ENCODE measurements at regions not wholly inside any gene's neighbourhood (a gene's known extent, or its start where the extent isn't known, plus 50 kb on each side); places are given as distances from the start of the nearest gene placed in this dataset.

- ChIA-PET SMC1A (ENCODE audit: uncharacterized antibody, unreplicated experiment) (no interaction called here), CTCF (no interaction called here), POLR2A (no interaction called here), RAD21 (ENCODE audit: unreplicated experiment) (no interaction called here)
- Histone ChIP-seq H3K27ac (ENCODE audit: control insufficient read depth, insufficient read depth) (no peak overlapping the region), H3K27me3 (replicated peaks in 1 of 2; ENCODE audit: control insufficient read depth in 2 of 2, insufficient read depth in 2 of 2, low read length in 1 of 2) (peaks cover 0 to 2% of the 10 kb centered on the region in 2 experiments; a peak in 1 of 4 replicates), H3K9me3 (replicated peaks; ENCODE audit: control insufficient read depth, insufficient read depth, low read length) (no peaks in the 10 kb centered on the region; the same call in 2 of the 3 replicates), H3K4me2 (ENCODE audit: control insufficient read depth, insufficient read depth) (no peak overlapping the region), H3K9ac (ENCODE audit: control insufficient read depth, insufficient read depth, low read length) (no peak overlapping the region), H2AFZ (ENCODE audit: control insufficient read depth, low read depth, low read length) (no peak overlapping the region), H3K36me3 (ENCODE audit: control insufficient read depth in 2 of 2, insufficient read depth in 2 of 2, low read length in 1 of 2) (no peaks in the 10 kb centered on the region), H3K4me1 (ENCODE audit: control insufficient read depth, insufficient read depth, low read length) (peaks cover 5% of the 10 kb centered on the region), H3K4me3 (no peak overlapping the region), H3K79me2 (ENCODE audit: control insufficient read depth, insufficient read depth, low read length) (no peaks in the 10 kb centered on the region), H4K20me1 (ENCODE audit: control insufficient read depth, insufficient read depth) (no peaks in the 10 kb centered on the region; the same call in 1 of the 2 replicates)
- TF ChIP-seq MLLT1 (IDR thresholded peaks at IDR 0.05) (no peak), CBFB (IDR thresholded peaks at IDR 0.05; ENCODE audit: low read depth) (no peak), LARP7 (IDR thresholded peaks at IDR 0.05) (no peak), IRF5 (IDR thresholded peaks at IDR 0.05; ENCODE audit: borderline replicate concordance) (no peak), CBX5 (IDR thresholded peaks at IDR 0.05; ENCODE audit: low read depth) (no peak), ATF7 (IDR thresholded peaks at IDR 0.05; ENCODE audit: low read depth) (no peak), REST (IDR thresholded peaks at IDR 0.05; ENCODE audit: low read depth, low read length) (no peak), CUX1 (IDR thresholded peaks at IDR 0.05; ENCODE audit: insufficient replicate concordance, low read depth, low read length) (no peak), ZNF622 (IDR thresholded peaks at IDR 0.05) (no peak), MXI1 (IDR thresholded peaks at IDR 0.05; ENCODE audit: low read depth, low read length) (no peak), RBBP5 (conservative IDR thresholded peaks at IDR 0.05) (no peak), SMAD1 (IDR thresholded peaks at IDR 0.05; ENCODE audit: low read depth, partially characterized antibody) (no peak)
- intact Hi-C loops (cut with micrococcal nuclease; ENCODE audit: unreplicated experiment) (no loop called here), in situ Hi-C loops (cut with MboI) (no loop called here)
- DNase-seq (ENCODE audit: low read depth, low spot score) (no peak), FAIRE-seq (no peak), ATAC-seq (no peak)
- WGBS (ENCODE audit: insufficient coverage, insufficient replicate concordance, low lambda C conversion rate, missing lambda C conversion rate), result 11% methylated on average over 9 of the region's 9 CpGs
- no TSS peak for BruUV-seq (replicated peaks)
Measured at GRCh38 chr9:90019626-90020025, 414.8 kb downstream of the GADD45G start.
